Transverse colon (tissue), 4 donors: ENCODE measurements at regions not wholly inside any gene's neighbourhood (a gene's known extent, or its start where the extent isn't known, plus 50 kb on each side); places are given as distances from the start of the nearest gene placed in this dataset.

ENCODE experiments used
- EP300 ChIP-seq: sonication (generic); formaldehyde crosslinking; IDR thresholded peaks from one replicate; pipeline ENCODE4 v1.6.1; 2017; ENCODE audit warnings: antibody characterized with exemption, low read depth
- POLR2A ChIP-seq: fragments of 450-650 bp; IDR thresholded peaks from one replicate; pipeline ENCODE4 v1.6.1; 2016; ENCODE audit warnings: antibody characterized with exemption, mild to moderate bottlenecking, moderate library complexity
- POLR2AphosphoS5 ChIP-seq, 3 donors: sonication (generic); formaldehyde crosslinking; IDR thresholded peaks; one replicate each; pipeline ENCODE4 v1.6.1; 2016; ENCODE audit warnings: antibody characterized with exemption in 3 of 3
- TF ChIP-seq, protein P1 (sequence below), 5 experiments: fragments of 200-600 bp in 3 of 5; fragments of 450-650 bp in 2 of 5; sonication (generic) in 3 of 5; IDR thresholded peaks; 1 replicate in 2 of 5; 2 replicates in 3 of 5; pipeline ENCODE4 v1.5.1; 2016 to 2017; ENCODE audit warnings: antibody characterized with exemption in 5 of 5, inconsistent platforms in 3 of 5, mild to moderate bottlenecking in 2 of 5, moderate library complexity in 1 of 5

DNA sequence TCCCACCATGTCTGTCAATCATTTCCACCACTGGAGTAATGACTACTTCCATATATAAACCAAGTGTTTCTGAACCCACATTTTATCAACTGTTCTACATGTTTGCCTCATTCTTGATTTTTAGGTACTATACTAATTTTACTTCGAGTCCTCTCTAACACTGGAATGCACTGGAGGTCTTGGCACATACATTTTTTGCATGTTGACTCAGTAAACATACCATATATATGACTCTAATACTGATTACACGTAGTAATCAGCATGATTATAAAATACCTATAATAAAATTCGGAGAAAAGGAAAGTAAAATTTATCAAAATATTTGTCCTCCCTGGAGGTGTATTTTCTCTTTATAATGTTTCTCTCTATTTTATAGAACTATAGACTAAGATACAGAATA lies 621.7 kb upstream of the NUDT12 start:
- TF ChIP-seq, protein P1, sequence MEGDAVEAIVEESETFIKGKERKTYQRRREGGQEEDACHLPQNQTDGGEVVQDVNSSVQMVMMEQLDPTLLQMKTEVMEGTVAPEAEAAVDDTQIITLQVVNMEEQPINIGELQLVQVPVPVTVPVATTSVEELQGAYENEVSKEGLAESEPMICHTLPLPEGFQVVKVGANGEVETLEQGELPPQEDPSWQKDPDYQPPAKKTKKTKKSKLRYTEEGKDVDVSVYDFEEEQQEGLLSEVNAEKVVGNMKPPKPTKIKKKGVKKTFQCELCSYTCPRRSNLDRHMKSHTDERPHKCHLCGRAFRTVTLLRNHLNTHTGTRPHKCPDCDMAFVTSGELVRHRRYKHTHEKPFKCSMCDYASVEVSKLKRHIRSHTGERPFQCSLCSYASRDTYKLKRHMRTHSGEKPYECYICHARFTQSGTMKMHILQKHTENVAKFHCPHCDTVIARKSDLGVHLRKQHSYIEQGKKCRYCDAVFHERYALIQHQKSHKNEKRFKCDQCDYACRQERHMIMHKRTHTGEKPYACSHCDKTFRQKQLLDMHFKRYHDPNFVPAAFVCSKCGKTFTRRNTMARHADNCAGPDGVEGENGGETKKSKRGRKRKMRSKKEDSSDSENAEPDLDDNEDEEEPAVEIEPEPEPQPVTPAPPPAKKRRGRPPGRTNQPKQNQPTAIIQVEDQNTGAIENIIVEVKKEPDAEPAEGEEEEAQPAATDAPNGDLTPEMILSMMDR (IDR thresholded peaks at IDR 0.05) = no peak
- TF ChIP-seq EP300 = no peak
- TF ChIP-seq POLR2A = no peak
- no peak for TF ChIP-seq POLR2AphosphoS5 (IDR thresholded peaks at IDR 0.05)
